GM12864 (cell line): ENCODE measurements at regions not wholly inside any gene's neighbourhood (a gene's known extent, or its start where the extent isn't known, plus 50 kb on each side); places are given as distances from the start of the nearest gene placed in this dataset.

Source experiments
- DNase-seq: peaks from one replicate; pipeline ENCODE4 v3.0.0-alpha.2; 2011; ENCODE audit warnings: low read depth
- H3K4me3 ChIP-seq: 2 replicates; pipeline ENCODE4 v1.5.1; 2011; ENCODE audit warnings: mild to moderate bottlenecking, low read depth, low read length, control low read depth
- CTCF ChIP-seq: IDR thresholded peaks from 2 replicates; pipeline ENCODE4 v1.5.1; 2011; ENCODE audit warnings: low read depth, mild to moderate bottlenecking, moderate library complexity, low read length, control low read depth, inconsistent platforms; ENCODE audit errors: missing control alignments

- H3K4me3 ChIP-seq = no peak overlapping the region
- TF ChIP-seq CTCF = no peak
- no peak for DNase-seq
These were observed 123.8 kb upstream of the LMO4 start for GRCh38 chr1:87204921-87205320.

GRCh38 chr1:87206044-87206831, 122.4 kb upstream of the LMO4 start:
- no peak for TF ChIP-seq CTCF
- no peak overlapping the region for H3K4me3 ChIP-seq
- DNase-seq = no peak

- TF ChIP-seq CTCF = no peak
- no peak for DNase-seq
These were observed 120.6 kb upstream of the LMO4 start for GRCh38 chr1:87208080-87208479.

GRCh38 chr1:87208931-87209330, 119.7 kb upstream of the LMO4 start:
- H3K4me3 ChIP-seq = no peak overlapping the region
- DNase-seq = no peak
- TF ChIP-seq CTCF = no peak

More at GRCh38 chr1:87208080-87208479, 120.6 kb upstream of the LMO4 start:
- no peak overlapping the region for H3K4me3 ChIP-seq

GRCh38 chr1:87210151-87210550, 118.5 kb upstream of the LMO4 start:
- DNase-seq = no peak
- H3K4me3 ChIP-seq = no peak overlapping the region
- TF ChIP-seq CTCF = no peak

- DNase-seq = no peak
- no peak overlapping the region for H3K4me3 ChIP-seq
- TF ChIP-seq CTCF = no peak
These were observed 116.1 kb upstream of the LMO4 start for GRCh38 chr1:87212431-87213134.
